GM18951 (cell line): ENCODE measurements at regions not wholly inside any gene's neighbourhood (a gene's known extent, or its start where the extent isn't known, plus 50 kb on each side); places are given as distances from the start of the nearest gene placed in this dataset.
"Not testable (repeated sequence)": the region's sequence is repeated elsewhere in the genome, so short reads cannot be mapped to it uniquely, and the experiment has no call there.

Source experiments
- POLR2A ChIP-seq: IDR thresholded peaks from 4 replicates; pipeline ENCODE4 v1.6.1; 2011; ENCODE audit warnings: mild to moderate bottlenecking; ENCODE audit not compliant: insufficient read length, insufficient read depth; ENCODE audit errors: extremely low read depth
- in situ Hi-C: fragments of 300-500 bp; cut with MboI; formaldehyde crosslinking; loops from one replicate; pipeline ENCODE4 v1.12.0; 2022; ENCODE audit warnings: low sequenced_read_pairs, mixed read lengths, inconsistent platforms; ENCODE audit not compliant: unreplicated experiment

GRCh38 chr18:70620837-70621612, 332.2 kb downstream of the SOCS6 start:
- in situ Hi-C loops: no loop called here

GRCh38 chr18:70617020-70617763, 328.3 kb downstream of the SOCS6 start:
- in situ Hi-C loops: no loop called here
- TF ChIP-seq POLR2A: no peak

More at GRCh38 chr18:70620837-70621612, 332.2 kb downstream of the SOCS6 start:
- TF ChIP-seq POLR2A: no peak

DNA sequence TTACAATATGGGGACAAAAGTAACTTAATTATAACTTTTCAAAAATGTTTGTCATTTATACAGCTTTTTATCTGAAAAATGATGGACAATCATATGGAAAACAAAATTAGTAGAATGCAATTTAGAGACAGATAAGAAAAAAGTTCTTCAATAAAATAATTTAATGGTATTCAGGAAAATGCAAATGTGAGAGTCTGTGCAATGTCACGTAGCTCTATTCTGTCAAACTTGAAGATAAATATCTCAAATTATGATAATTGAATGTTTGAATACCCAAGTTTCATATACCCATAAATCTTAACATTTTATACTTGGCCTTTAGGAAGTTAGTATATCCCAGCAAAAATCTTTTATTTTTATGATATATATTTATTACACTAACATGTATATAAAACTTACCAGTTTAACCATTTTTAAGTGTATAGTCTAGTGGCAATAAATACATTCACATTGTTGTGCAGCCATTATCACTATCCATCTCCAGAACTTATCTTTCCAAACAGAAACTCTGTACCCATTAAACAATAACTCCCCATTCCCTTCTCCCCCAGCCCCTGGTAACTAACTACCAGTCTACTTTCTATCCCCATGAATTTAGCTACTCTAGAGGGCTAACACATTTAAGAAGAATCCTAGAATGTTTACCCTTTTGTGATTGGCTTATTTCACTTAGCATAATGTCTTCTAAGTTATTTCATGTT, 311.5 kb downstream of the SOCS6 start:
- TF ChIP-seq POLR2A: no peak
- in situ Hi-C loops: no loop called here

DNA sequence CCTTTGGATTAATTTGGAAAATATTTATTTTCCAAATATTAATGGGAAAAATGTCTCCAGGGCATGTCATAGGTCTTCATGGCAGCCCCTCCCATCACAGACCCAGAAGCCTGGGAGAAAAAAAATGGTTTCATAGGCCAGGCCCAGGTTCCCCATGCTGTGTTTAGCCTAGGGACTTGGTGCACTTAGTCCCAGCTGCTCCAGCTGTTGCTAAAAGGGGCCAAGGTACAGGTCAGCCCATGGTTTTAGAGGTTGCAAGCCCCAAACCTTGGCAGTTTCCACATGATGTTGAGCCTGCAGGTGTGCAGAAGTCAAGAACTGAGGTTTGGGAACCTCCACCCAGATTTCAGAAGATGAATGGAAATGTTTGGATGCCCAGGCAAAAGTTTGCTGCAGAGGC, 309.6 kb downstream of the SOCS6 start:
- TF ChIP-seq POLR2A: no peak
- in situ Hi-C loops: no loop called here

DNA sequence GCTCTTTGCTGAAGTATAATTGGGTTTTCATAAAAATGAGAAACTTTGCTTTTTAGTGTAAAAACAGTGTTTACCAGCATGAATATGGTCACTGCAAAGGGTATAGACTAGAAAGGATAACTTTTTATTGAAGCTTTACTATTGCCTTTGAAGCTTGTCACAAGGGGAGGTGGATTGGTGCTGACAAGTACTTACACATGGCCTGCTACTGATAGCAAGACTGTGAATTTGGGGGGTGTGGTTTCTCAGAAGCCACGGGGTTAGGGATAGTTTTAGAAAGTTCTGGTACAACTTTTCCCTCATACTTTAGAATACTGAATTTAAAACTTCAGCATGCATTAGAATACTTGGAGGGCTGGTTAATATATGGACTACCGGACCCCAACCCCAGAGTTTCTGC, 294.1 kb downstream of the SOCS6 start:
- no peak for TF ChIP-seq POLR2A
- in situ Hi-C loops: no loop called here

GRCh38 chr18:70578480-70578879, 289.6 kb downstream of the SOCS6 start:
- TF ChIP-seq POLR2A: no peak
- in situ Hi-C loops: no loop called here

GRCh38 chr18:70577023-70577420, 288.2 kb downstream of the SOCS6 start:
- in situ Hi-C loops: no loop called here
- no peak for TF ChIP-seq POLR2A

- in situ Hi-C loops: no loop called here
- no peak for TF ChIP-seq POLR2A
Measured at GRCh38 chr18:70576276-70577022, 287.6 kb downstream of the SOCS6 start.

DNA sequence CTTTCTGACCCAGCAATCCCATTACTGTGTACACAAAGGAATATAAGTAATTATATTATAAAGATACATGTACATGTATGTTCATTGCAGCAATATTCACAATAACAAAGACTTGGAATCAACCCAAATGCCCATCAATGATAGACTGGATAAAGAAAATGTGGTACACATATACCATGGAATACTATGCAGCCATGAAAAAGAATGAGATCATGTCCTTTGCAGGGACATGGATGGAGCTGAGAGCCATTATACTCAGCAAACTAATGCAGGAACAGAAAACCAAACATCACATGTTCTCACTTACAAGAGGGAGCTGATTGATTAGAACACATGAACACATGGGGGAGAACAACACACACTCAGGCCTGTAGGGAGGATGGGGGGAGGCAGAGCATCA, 286.1 kb downstream of the SOCS6 start:
- in situ Hi-C loops: not testable (repeated sequence)

DNA sequence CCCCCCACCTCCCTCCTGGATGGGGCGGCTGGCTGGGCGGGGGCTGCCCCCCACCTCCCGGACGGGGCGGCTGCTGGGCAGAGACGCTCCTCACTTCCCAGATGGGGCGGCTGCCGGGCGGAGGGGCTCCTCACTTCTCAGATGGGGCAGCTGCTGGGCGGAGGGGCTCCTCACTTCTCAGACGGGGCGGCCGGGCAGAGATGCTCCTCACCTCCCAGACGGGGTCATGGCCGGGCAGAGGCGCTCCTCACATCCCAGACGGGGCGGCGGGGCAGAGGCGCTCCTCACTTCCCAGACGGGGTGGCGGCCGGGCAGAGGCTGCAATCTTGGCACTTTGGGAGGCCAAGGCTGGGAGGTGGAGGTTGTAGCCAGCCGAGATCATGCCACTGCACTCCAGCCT, 280.8 kb downstream of the SOCS6 start:
- in situ Hi-C loops: not testable (repeated sequence)

- in situ Hi-C loops: no loop called here
- TF ChIP-seq POLR2A: no peak
Measured at GRCh38 chr18:70559446-70559845, 270.6 kb downstream of the SOCS6 start.

GRCh38 chr18:70558371-70558770, 269.5 kb downstream of the SOCS6 start:
- no peak for TF ChIP-seq POLR2A
- in situ Hi-C loops: no loop called here

DNA sequence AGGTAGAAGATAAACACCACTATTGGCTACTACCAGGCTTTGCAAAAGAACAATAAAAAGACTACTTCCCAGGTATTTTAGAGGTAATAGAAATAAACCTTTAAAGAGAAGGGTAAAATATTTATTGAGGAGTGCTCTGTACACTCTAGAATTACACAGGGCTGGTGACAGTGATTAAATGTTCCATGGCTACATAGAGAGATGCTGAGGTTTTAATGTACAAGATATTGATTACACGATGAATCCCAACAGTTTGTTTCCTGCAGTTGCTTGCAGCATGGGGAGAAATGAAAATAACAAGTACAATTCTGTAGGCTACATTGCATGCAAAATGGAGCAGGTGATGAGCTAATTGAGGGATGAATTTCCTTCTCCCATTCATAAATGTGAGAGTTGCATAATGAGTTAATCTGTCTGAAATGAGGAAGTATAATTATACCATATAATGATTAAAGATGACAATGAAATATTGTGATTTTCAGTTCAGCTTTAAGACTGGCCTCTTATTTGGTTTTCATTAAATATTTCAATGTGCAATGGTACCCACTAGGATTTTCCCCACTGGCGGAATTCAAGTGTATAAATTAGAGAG, 266.1 kb downstream of the SOCS6 start:
- TF ChIP-seq POLR2A: no peak
- in situ Hi-C loops: no loop called here
